Gastrocnemius medialis (tissue), 4 donors: ENCODE measurements at regions not wholly inside any gene's neighbourhood (a gene's known extent, or its start where the extent isn't known, plus 50 kb on each side); places are given as distances from the start of the nearest gene placed in this dataset.

Experiments used
- ATAC-seq, 2 donors: fragments of 150-250 bp; one replicate each; pipeline ENCODE4 v1.9.1; 2016
- DNase-seq, 2 donors: peaks; one replicate each; pipeline ENCODE4 v3.0.0-alpha.2; 2019
- H3K27ac ChIP-seq, 4 donors: fragments of 200-600 bp; sonication (generic); 1 replicate in 1 of 4; 2 replicates in 3 of 4; pipeline ENCODE4 v1.5.1; 2016 to 2018; ENCODE audit warnings: mild to moderate bottlenecking in 2 of 4, moderate library complexity in 1 of 4
- H3K27me3 ChIP-seq, 3 donors: fragments of 200-600 bp; sonication (generic) in 2 of 3; 1 replicate in 1 of 3; 2 replicates in 2 of 3; pipeline versions ENCODE4 v1.5.1 to v1.6.0; 2016 to 2019; ENCODE audit warnings: mild to moderate bottlenecking in 1 of 3, moderate library complexity in 1 of 3
- H3K36me3 ChIP-seq, 2 donors: fragments of 200-600 bp; sonication (generic) in 1 of 2; one replicate each; pipeline ENCODE4 v1.5.1; 2017 to 2018
- H3K4me1 ChIP-seq, 2 donors: fragments of 200-600 bp; sonication (generic) in 1 of 2; one replicate each; pipeline ENCODE4 v1.5.1; 2016 to 2017; ENCODE audit warnings: mild to moderate bottlenecking in 2 of 2
- H3K4me3 ChIP-seq, 4 donors: fragments of 200-600 bp; sonication (generic) in 3 of 4; 1 replicate in 1 of 4; 2 replicates in 3 of 4; pipeline ENCODE4 v1.5.1; 2016 to 2019; ENCODE audit warnings: mild to moderate bottlenecking in 2 of 4
- H3K9me3 ChIP-seq, 3 donors: fragments of 200-600 bp; sonication (generic) in 2 of 3; 1 replicate in 1 of 3; 2 replicates in 2 of 3; pipeline ENCODE4 v1.5.1; 2016 to 2019
- POLR2A ChIP-seq, 2 donors: fragments of 450-650 bp; IDR thresholded peaks; one replicate each; pipeline ENCODE4 v1.6.1; 2017; ENCODE audit warnings: antibody characterized with exemption in 2 of 2, mild to moderate bottlenecking in 2 of 2, moderate library complexity in 2 of 2
- in situ Hi-C, 4 donors: fragments of 200-750 bp; cut with MboI; loops; one replicate each; pipeline versions ENCODE4 v1.15.0 to v1.8.0; 2017; ENCODE audit warnings: low sequenced_read_pairs in 4 of 4
- intact Hi-C: fragments of 100-400 bp; cut with DNase I; formaldehyde crosslinking; loops from one replicate; pipeline ENCODE4 v1.15.1; 2023; ENCODE audit warnings: low total_unique reads
- TF ChIP-seq, protein P1 (sequence below), 5 experiments: fragments of 450-650 bp in 3 of 5; fragments of 200-600 bp in 2 of 5; sonication (generic) in 2 of 5; IDR thresholded peaks in 4 of 5; conservative IDR thresholded peaks in 1 of 5; 1 replicate in 4 of 5; 2 replicates in 1 of 5; pipeline ENCODE4 v1.5.1; 2016 to 2019; ENCODE audit warnings: antibody characterized with exemption in 5 of 5, mild to moderate bottlenecking in 3 of 5, moderate library complexity in 3 of 5

GRCh38 chr9:31314241-31314640 is 1070.2 kb upstream of the ACO1 start:
- Histone ChIP-seq H3K27me3 (no peaks in the 10 kb centered on the region), H3K4me3 (no peak overlapping the region), H3K36me3 (no peaks in the 10 kb centered on the region), H3K4me1 (no peaks in the 10 kb centered on the region), H3K27ac (no peak overlapping the region), H3K9me3 (no peaks in the 10 kb centered on the region)
- ATAC-seq (no peak), DNase-seq (no peak)
- intact Hi-C loops (no loop called here), in situ Hi-C loops (no loop called here)
- TF ChIP-seq, protein P1, sequence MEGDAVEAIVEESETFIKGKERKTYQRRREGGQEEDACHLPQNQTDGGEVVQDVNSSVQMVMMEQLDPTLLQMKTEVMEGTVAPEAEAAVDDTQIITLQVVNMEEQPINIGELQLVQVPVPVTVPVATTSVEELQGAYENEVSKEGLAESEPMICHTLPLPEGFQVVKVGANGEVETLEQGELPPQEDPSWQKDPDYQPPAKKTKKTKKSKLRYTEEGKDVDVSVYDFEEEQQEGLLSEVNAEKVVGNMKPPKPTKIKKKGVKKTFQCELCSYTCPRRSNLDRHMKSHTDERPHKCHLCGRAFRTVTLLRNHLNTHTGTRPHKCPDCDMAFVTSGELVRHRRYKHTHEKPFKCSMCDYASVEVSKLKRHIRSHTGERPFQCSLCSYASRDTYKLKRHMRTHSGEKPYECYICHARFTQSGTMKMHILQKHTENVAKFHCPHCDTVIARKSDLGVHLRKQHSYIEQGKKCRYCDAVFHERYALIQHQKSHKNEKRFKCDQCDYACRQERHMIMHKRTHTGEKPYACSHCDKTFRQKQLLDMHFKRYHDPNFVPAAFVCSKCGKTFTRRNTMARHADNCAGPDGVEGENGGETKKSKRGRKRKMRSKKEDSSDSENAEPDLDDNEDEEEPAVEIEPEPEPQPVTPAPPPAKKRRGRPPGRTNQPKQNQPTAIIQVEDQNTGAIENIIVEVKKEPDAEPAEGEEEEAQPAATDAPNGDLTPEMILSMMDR (IDR thresholded peaks at IDR 0.05 in 4 of 5, conservative IDR thresholded peaks at IDR 0.05 in 1 of 5) = no peak
- TF ChIP-seq POLR2A (IDR thresholded peaks at IDR 0.05) = no peak

DNA sequence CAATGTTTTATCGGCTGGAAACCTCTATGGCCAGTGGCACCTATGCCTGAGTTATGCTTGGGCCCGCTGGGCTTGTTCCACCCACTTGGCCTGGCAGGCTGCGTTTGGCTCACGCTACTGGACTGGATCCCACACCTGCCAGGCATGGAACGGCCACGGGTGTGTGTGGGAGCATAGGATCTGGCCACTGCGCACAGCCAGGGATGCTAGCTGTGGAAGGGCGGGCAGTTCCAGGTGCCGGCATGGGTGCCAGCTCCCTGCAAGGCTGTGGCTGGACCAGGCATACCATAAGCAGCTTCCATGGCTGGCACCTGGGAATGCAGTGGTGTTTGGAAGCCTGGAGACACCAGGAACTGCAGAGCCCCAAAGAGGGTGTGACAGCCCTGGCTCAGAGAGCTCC is 1063.9 kb upstream of the ACO1 start:
- TF ChIP-seq POLR2A (IDR thresholded peaks at IDR 0.05) = no peak
- TF ChIP-seq, protein P1 (IDR thresholded peaks at IDR 0.05 in 4 of 5, conservative IDR thresholded peaks at IDR 0.05 in 1 of 5) = no peak
- Histone ChIP-seq H3K36me3 (no peaks in the 10 kb centered on the region), H3K27ac (no peak overlapping the region), H3K27me3 (no peaks in the 10 kb centered on the region), H3K4me1 (no peaks in the 10 kb centered on the region), H3K9me3 (no peaks in the 10 kb centered on the region), H3K4me3 (no peak overlapping the region)
- in situ Hi-C loops (no loop called here), intact Hi-C loops (loop anchor here (5.0 kb wide), 1 partner anchor 498 kb away; no protein-coding TSS in a partner anchor)
- ATAC-seq (no peak), DNase-seq (no peak)

GRCh38 chr9:31321256-31321655 is 1063.2 kb upstream of the ACO1 start:
- intact Hi-C loops = loop anchor here (5.0 kb wide), 1 partner anchor 499 kb away; no protein-coding TSS in a partner anchor

DNA sequence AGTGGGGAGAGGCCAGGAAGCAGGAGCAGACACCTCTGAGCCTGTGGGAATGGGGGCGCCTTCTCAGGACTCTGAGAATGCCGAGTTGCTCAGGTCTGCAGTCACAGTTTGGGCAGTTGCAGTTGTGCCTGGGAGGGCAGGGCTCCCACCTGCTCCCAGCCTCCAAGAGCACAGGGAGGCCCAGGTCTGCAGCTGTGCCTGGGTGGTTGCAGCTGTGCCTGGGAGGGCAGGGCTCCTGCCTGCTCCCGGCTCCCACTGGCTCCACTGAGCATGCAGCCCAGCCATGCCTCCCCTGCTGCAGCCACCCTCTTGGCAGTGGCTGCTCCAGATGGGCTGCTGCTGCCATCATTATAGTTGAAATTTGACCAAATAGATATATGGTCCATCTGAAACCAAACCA is 1062.8 kb upstream of the ACO1 start:
- H3K27ac ChIP-seq = no peak overlapping the region
- DNase-seq = no peak
- H3K4me3 ChIP-seq = no peak overlapping the region
- in situ Hi-C loops = no loop called here
- no peaks in the 10 kb centered on the region for H3K4me1 ChIP-seq
- H3K27me3 ChIP-seq = no peaks in the 10 kb centered on the region
- intact Hi-C loops = loop anchor here (5.0 kb wide), 1 partner anchor 499 kb away; no protein-coding TSS in a partner anchor
- ATAC-seq = no peak
- H3K9me3 ChIP-seq = no peaks in the 10 kb centered on the region
- no peaks in the 10 kb centered on the region for H3K36me3 ChIP-seq
- TF ChIP-seq POLR2A (IDR thresholded peaks at IDR 0.05) = no peak
- TF ChIP-seq, protein P1 (IDR thresholded peaks at IDR 0.05 in 4 of 5, conservative IDR thresholded peaks at IDR 0.05 in 1 of 5) = no peak

More at GRCh38 chr9:31321256-31321655, 1063.2 kb upstream of the ACO1 start:
- TF ChIP-seq POLR2A (IDR thresholded peaks at IDR 0.05) = no peak
- TF ChIP-seq, protein P1 (IDR thresholded peaks at IDR 0.05 in 4 of 5, conservative IDR thresholded peaks at IDR 0.05 in 1 of 5) = no peak
- DNase-seq (no peak), ATAC-seq (no peak)
- Histone ChIP-seq H3K9me3 (no peaks in the 10 kb centered on the region), H3K36me3 (no peaks in the 10 kb centered on the region), H3K27ac (no peak overlapping the region), H3K27me3 (no peaks in the 10 kb centered on the region), H3K4me1 (no peaks in the 10 kb centered on the region), H3K4me3 (no peak overlapping the region)
- in situ Hi-C loops = no loop called here
